Liver (tissue), 8 donors: ENCODE measurements at regions not wholly inside any gene's neighbourhood (a gene's known extent, or its start where the extent isn't known, plus 50 kb on each side); places are given as distances from the start of the nearest gene placed in this dataset.

Source experiments
- DNase-seq: peaks from one replicate; pipeline ENCODE4 v3.0.0-alpha.2; 2017; ENCODE audit warnings: low spot score
- H3K27ac ChIP-seq, 2 donors: one replicate each; pipeline ENCODE4 v1.7.0; 2013; ENCODE audit warnings: inconsistent platforms in 2 of 2, low read length in 2 of 2, control low read depth in 1 of 2, low read depth in 1 of 2, mild to moderate bottlenecking in 1 of 2
- H3K27me3 ChIP-seq, 4 donors: one replicate each; pipeline versions ENCODE4 v1.6.1 to v1.7.0; 2013; ENCODE audit warnings: low read length in 3 of 4, inconsistent platforms in 1 of 4, mild to moderate bottlenecking in 1 of 4, moderate library complexity in 1 of 4; ENCODE audit not compliant: control insufficient read depth in 4 of 4, insufficient read depth in 4 of 4
- H3K36me3 ChIP-seq, 4 donors: one replicate each; pipeline versions ENCODE4 v1.6.1 to v1.7.0; 2013; ENCODE audit warnings: low read length in 3 of 4, mild to moderate bottlenecking in 3 of 4, low read depth in 1 of 4, moderate library complexity in 1 of 4; ENCODE audit not compliant: control insufficient read depth in 4 of 4, insufficient read depth in 3 of 4
- H3K4me1 ChIP-seq, 4 donors: one replicate each; pipeline versions ENCODE4 v1.6.1 to v1.7.0; 2013; ENCODE audit warnings: low read length in 3 of 4, mild to moderate bottlenecking in 3 of 4, moderate library complexity in 1 of 4; ENCODE audit not compliant: control insufficient read depth in 4 of 4, insufficient read depth in 4 of 4
- H3K4me3 ChIP-seq, 3 donors: one replicate each; pipeline versions ENCODE4 v1.6.1 to v1.7.0; 2013; ENCODE audit warnings: low read length in 3 of 3, control low read depth in 1 of 3, low read depth in 1 of 3, mild to moderate bottlenecking in 1 of 3
- H3K9ac ChIP-seq, 2 donors: one replicate each; pipeline ENCODE4 v1.7.0; 2013; ENCODE audit warnings: low read length in 2 of 2, mild to moderate bottlenecking in 2 of 2, moderate library complexity in 2 of 2, control low read depth in 1 of 2, low read depth in 1 of 2
- H3K9me3 ChIP-seq, 4 donors: one replicate each; pipeline versions ENCODE4 v1.6.1 to v1.7.0; 2013; ENCODE audit warnings: low read length in 3 of 4; ENCODE audit not compliant: control insufficient read depth in 4 of 4
- EGR1 ChIP-seq, 2 donors: IDR thresholded peaks; 2 replicates each; pipeline ENCODE4 v1.6.1; 2016 to 2018; ENCODE audit warnings: antibody characterized with exemption in 2 of 2, low read depth in 2 of 2
- FOXA1 ChIP-seq: IDR thresholded peaks from 2 replicates; pipeline ENCODE4 v1.6.1; 2016; ENCODE audit warnings: antibody characterized with exemption
- FOXA2 ChIP-seq: IDR thresholded peaks from 2 replicates; pipeline ENCODE4 v1.6.1; 2016; ENCODE audit warnings: antibody characterized with exemption
- GABPA ChIP-seq, 2 donors: IDR thresholded peaks in 1 of 2; conservative IDR thresholded peaks in 1 of 2; 2 replicates each; pipeline ENCODE4 v1.6.1; 2016; ENCODE audit warnings: antibody characterized with exemption in 2 of 2, mild to moderate bottlenecking in 1 of 2, moderate library complexity in 1 of 2
- HNF4A ChIP-seq, 2 donors: conservative IDR thresholded peaks; 2 replicates each; pipeline ENCODE4 v1.6.1; 2016; ENCODE audit warnings: antibody characterized with exemption in 2 of 2, mild to moderate bottlenecking in 2 of 2
- HNF4G ChIP-seq: IDR thresholded peaks from 2 replicates; pipeline ENCODE4 v1.6.1; 2016; ENCODE audit warnings: antibody characterized with exemption
- JUND ChIP-seq, 2 donors: IDR thresholded peaks; 2 replicates each; pipeline ENCODE4 v1.6.1; 2016; ENCODE audit warnings: antibody characterized with exemption in 2 of 2
- MAX ChIP-seq: IDR thresholded peaks from 2 replicates; pipeline ENCODE4 v1.6.1; 2016; ENCODE audit warnings: antibody characterized with exemption
- RAD21 ChIP-seq, 2 donors: IDR thresholded peaks; 2 replicates each; pipeline ENCODE4 v1.6.1; 2016; ENCODE audit warnings: antibody characterized with exemption in 2 of 2, mild to moderate bottlenecking in 2 of 2
- RXRA ChIP-seq, 2 donors: IDR thresholded peaks; 2 replicates each; pipeline ENCODE4 v1.6.1; 2017 to 2018; ENCODE audit warnings: antibody characterized with exemption in 2 of 2, mild to moderate bottlenecking in 1 of 2
- SP1 ChIP-seq: IDR thresholded peaks from 2 replicates; pipeline ENCODE4 v1.6.1; 2018; ENCODE audit warnings: antibody characterized with exemption, mild to moderate bottlenecking
- YY1 ChIP-seq: IDR thresholded peaks from 2 replicates; pipeline ENCODE4 v1.6.1; 2016; ENCODE audit warnings: antibody characterized with exemption, mild to moderate bottlenecking
- WGBS: extraction: QIAGEN DNeasy Blood & Tissue Kit; methylation state at CpG from one replicate; pipeline ENCODE4 v1.1.7; 2013; 5-methylcytosine and 5-hydroxymethylcytosine counted together
- TF ChIP-seq, protein P1 (sequence below): IDR thresholded peaks from 2 replicates; pipeline ENCODE4 v1.6.1; 2016; ENCODE audit warnings: antibody characterized with exemption
- TF ChIP-seq, protein P2 (sequence below): IDR thresholded peaks from 2 replicates; pipeline ENCODE4 v1.6.1; 2016; ENCODE audit warnings: antibody characterized with exemption, mild to moderate bottlenecking
- TF ChIP-seq, protein P3 (sequence below): IDR thresholded peaks from 2 replicates; pipeline ENCODE4 v1.6.1; 2016; ENCODE audit warnings: antibody characterized with exemption
- TF ChIP-seq, protein P4 (sequence below): fragments of 150-350 bp; IDR thresholded peaks from 2 replicates; pipeline ENCODE4 v1.5.1; 2017; ENCODE audit warnings: improper control_type of control experiment, low read depth, low read length; ENCODE audit not compliant: missing input control
- donor health status: healthy.
- donor health status: healthy.
- donor health status: healthy.
- donor health status: healthy.
- donor health status: healthy.

DNA sequence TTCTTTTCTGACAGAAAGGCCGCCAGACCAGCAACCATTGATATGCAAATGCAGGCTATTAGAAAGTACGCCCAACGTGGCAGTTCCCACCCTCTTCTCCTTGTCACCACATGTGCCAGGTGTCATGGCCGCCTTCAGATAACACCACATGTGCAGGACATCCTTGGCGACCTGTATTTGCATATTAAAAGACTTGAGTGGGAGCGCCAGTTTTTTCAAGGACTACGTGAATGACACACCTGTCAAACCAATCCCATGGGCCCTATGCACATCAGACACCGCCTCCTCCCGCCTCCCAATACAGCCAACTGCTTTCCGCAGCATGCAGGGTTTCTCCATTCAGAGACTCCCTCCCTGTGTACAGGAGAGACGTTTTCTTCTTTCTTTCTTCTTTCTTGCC lies 318.6 kb upstream of the FAR2 start:
- no peak overlapping the region for H3K9ac ChIP-seq
- H3K27ac ChIP-seq: no peak overlapping the region
- H3K4me3 ChIP-seq: no peak overlapping the region
- 75% methylated on average over 11 of the region's 11 CpGs for WGBS
- DNase-seq: no peak
- H3K4me1 ChIP-seq: no peaks in the 10 kb centered on the region
- no peaks in the 10 kb centered on the region for H3K9me3 ChIP-seq
- no peak for TF ChIP-seq GABPA (IDR thresholded peaks at IDR 0.05 in 1 of 2, conservative IDR thresholded peaks at IDR 0.05 in 1 of 2)
- TF ChIP-seq, protein P1, sequence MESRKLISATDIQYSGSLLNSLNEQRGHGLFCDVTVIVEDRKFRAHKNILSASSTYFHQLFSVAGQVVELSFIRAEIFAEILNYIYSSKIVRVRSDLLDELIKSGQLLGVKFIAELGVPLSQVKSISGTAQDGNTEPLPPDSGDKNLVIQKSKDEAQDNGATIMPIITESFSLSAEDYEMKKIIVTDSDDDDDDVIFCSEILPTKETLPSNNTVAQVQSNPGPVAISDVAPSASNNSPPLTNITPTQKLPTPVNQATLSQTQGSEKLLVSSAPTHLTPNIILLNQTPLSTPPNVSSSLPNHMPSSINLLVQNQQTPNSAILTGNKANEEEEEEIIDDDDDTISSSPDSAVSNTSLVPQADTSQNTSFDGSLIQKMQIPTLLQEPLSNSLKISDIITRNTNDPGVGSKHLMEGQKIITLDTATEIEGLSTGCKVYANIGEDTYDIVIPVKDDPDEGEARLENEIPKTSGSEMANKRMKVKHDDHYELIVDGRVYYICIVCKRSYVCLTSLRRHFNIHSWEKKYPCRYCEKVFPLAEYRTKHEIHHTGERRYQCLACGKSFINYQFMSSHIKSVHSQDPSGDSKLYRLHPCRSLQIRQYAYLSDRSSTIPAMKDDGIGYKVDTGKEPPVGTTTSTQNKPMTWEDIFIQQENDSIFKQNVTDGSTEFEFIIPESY: no peak
- TF ChIP-seq MAX: no peak
- TF ChIP-seq YY1: no peak
- TF ChIP-seq RAD21 (IDR thresholded peaks at IDR 0.05): no peak
- TF ChIP-seq, protein P2, sequence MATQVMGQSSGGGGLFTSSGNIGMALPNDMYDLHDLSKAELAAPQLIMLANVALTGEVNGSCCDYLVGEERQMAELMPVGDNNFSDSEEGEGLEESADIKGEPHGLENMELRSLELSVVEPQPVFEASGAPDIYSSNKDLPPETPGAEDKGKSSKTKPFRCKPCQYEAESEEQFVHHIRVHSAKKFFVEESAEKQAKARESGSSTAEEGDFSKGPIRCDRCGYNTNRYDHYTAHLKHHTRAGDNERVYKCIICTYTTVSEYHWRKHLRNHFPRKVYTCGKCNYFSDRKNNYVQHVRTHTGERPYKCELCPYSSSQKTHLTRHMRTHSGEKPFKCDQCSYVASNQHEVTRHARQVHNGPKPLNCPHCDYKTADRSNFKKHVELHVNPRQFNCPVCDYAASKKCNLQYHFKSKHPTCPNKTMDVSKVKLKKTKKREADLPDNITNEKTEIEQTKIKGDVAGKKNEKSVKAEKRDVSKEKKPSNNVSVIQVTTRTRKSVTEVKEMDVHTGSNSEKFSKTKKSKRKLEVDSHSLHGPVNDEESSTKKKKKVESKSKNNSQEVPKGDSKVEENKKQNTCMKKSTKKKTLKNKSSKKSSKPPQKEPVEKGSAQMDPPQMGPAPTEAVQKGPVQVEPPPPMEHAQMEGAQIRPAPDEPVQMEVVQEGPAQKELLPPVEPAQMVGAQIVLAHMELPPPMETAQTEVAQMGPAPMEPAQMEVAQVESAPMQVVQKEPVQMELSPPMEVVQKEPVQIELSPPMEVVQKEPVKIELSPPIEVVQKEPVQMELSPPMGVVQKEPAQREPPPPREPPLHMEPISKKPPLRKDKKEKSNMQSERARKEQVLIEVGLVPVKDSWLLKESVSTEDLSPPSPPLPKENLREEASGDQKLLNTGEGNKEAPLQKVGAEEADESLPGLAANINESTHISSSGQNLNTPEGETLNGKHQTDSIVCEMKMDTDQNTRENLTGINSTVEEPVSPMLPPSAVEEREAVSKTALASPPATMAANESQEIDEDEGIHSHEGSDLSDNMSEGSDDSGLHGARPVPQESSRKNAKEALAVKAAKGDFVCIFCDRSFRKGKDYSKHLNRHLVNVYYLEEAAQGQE: no peak
- no peak for TF ChIP-seq EGR1 (IDR thresholded peaks at IDR 0.05; ENCODE audit: low read depth in 2 of 2)
- TF ChIP-seq, protein P3, sequence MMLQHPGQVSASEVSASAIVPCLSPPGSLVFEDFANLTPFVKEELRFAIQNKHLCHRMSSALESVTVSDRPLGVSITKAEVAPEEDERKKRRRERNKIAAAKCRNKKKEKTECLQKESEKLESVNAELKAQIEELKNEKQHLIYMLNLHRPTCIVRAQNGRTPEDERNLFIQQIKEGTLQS: no peak
- TF ChIP-seq, protein P4, sequence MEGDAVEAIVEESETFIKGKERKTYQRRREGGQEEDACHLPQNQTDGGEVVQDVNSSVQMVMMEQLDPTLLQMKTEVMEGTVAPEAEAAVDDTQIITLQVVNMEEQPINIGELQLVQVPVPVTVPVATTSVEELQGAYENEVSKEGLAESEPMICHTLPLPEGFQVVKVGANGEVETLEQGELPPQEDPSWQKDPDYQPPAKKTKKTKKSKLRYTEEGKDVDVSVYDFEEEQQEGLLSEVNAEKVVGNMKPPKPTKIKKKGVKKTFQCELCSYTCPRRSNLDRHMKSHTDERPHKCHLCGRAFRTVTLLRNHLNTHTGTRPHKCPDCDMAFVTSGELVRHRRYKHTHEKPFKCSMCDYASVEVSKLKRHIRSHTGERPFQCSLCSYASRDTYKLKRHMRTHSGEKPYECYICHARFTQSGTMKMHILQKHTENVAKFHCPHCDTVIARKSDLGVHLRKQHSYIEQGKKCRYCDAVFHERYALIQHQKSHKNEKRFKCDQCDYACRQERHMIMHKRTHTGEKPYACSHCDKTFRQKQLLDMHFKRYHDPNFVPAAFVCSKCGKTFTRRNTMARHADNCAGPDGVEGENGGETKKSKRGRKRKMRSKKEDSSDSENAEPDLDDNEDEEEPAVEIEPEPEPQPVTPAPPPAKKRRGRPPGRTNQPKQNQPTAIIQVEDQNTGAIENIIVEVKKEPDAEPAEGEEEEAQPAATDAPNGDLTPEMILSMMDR: no peak
- H3K36me3 ChIP-seq: no peaks in the 10 kb centered on the region
- H3K27me3 ChIP-seq: no peaks in the 10 kb centered on the region

DNA sequence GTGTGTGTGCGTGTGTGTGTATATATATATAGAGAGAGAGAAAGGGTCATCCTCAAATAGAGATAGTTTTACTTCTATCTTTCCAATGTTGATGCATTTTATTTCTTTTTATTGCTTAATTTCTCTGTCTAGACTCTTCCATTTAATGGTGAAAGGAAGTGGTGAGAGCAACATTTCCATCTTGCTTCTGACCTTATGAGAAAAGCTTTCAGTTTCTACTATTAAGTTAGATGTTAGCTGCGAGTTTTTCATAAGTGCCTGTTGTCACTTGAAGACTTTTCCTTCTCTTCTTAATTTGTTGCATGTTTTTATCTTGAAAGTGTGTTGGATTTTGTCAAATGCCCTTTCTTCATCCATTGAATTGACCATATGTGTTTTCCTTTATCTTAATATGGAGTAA lies 304.4 kb upstream of the FAR2 start:
- 28% methylated on average over 2 of the region's 2 CpGs for WGBS

GRCh38 chr12:28851781-28852180 lies 297.3 kb upstream of the FAR2 start:
- H3K4me3 ChIP-seq: no peak overlapping the region
- WGBS: 75% methylated on average over 6 of the region's 6 CpGs

More for the DNA sequence above, 304.4 kb upstream of the FAR2 start:
- TF ChIP-seq JUND (IDR thresholded peaks at IDR 0.05): no peak
- TF ChIP-seq RXRA (IDR thresholded peaks at IDR 0.05): no peak
- Histone ChIP-seq H3K27ac (no peak overlapping the region), H3K27me3 (no peaks in the 10 kb centered on the region), H3K9me3 (no peaks in the 10 kb centered on the region), H3K9ac (no peak overlapping the region), H3K4me1 (no peaks in the 10 kb centered on the region), H3K4me3 (no peak overlapping the region), H3K36me3 (no peaks in the 10 kb centered on the region)
- DNase-seq: no peak

More at GRCh38 chr12:28851781-28852180, 297.3 kb upstream of the FAR2 start:
- Histone ChIP-seq H3K9me3 (no peaks in the 10 kb centered on the region), H3K27me3 (no peaks in the 10 kb centered on the region), H3K36me3 (no peaks in the 10 kb centered on the region), H3K4me1 (no peaks in the 10 kb centered on the region), H3K27ac (no peak overlapping the region), H3K9ac (no peak overlapping the region)
- DNase-seq: no peak
- TF ChIP-seq RAD21 (IDR thresholded peaks at IDR 0.05): no peak
- TF ChIP-seq MAX: no peak
- no peak for TF ChIP-seq SP1
- TF ChIP-seq YY1: no peak
- no peak for TF ChIP-seq FOXA1
- no peak for TF ChIP-seq HNF4A (conservative IDR thresholded peaks at IDR 0.05)
- no peak for TF ChIP-seq RXRA (IDR thresholded peaks at IDR 0.05)
- no peak for TF ChIP-seq FOXA2
- TF ChIP-seq, protein P2: no peak
- no peak for TF ChIP-seq HNF4G
- no peak for TF ChIP-seq JUND (IDR thresholded peaks at IDR 0.05)
